ENCODE measurements at regions not wholly inside any gene's neighbourhood (a gene's known extent, or its start where the extent isn't known, plus 50 kb on each side); places are given as distances from the start of the nearest gene placed in this dataset.
A peak's percentile ranks its signal among the peaks of the same experiment; 100 is the strongest.

DNA sequence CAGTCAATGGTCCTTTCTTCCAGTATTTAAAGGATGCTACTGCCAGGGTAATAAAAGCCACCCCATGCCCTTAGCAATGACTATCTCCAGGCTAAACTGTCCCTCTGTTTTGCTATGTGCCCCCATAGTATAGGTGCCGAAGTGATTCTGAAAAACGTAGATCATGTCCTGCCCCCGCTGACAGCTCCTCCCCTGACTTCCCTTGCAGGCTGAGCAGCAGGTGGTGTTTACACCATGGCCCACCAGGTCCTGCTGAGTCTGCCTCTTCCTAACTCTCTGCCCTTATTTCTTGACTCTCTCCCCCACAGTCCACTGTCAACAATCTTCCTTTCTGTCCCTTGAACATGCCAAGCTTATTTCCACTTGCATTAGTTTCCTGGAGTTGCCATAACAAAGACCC lies 352.5 kb upstream of the TSHZ2 start:
- DNase-seq = no peak

- no peak for DNase-seq
Observed at GRCh38 chr20:52619101-52619500, 353.1 kb upstream of the TSHZ2 start.

DNA sequence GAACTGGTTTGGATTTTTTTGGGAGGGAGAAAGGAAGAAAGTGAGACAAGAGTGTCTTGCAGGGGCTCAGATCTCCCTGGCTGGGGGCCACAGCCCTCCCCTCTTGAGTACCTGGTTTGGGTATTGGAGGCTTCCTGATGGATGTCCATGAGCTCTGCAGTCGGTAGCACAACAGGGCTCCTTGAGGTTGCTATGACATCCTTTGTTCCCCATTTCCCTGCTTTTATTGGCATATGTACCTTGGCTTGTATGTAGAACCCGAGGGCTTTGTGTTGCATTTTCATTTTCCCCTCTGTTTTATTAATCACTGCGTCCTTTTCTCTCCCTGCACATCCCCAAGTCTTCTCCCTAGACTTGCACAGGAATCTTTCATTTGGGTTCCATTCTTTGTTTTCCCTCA lies 355.5 kb upstream of the TSHZ2 start:
- no peak for DNase-seq

DNA sequence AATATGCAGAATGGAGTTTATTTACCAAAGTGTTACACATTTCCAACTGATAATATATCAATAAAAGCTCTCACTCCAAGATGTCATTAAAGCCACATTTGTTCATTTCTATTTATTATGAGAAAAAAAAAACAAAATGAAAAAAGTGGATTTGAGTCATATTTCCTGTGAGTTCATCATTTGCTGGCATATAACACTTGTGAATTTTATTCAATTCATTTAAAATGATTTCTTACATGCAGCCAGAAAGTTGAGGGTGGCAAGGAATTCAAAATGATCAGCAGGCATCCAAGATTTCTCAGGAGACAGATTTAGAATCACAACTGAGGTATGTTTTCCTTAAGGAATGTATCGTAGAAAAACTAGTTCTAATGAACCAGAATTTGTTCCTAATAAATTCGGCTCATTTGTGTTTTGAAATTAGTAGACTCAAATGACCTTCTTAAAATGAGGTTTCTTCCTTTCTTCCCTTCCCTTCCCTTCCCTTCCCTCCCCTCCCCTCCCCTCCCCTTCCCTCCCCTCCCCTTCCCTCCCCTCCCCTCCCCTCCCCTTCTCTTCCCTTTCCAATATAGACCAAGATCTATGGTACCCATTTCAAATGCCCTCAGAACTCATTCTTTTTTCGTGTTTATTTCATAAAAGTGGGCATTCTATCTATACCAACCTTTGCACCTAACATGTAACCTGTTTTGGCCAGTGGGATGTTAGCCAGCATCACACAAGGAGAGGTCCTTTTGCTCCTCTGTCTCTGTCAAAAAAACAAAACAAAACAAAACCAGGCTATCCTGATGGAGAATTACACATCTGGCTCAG lies 357.9 kb upstream of the TSHZ2 start:
- DNase-seq = peak; percentile 43

- DNase-seq = peak; percentile 65
Observed at GRCh38 chr20:52612046-52612632, 360.0 kb upstream of the TSHZ2 start.

GRCh38 chr20:52610749-52611148 lies 361.4 kb upstream of the TSHZ2 start:
- DNase-seq = no peak

GRCh38 chr20:52601295-52601971 lies 370.7 kb upstream of the TSHZ2 start:
- peak; percentile 58 for DNase-seq

GRCh38 chr20:52596256-52596655 lies 375.9 kb upstream of the TSHZ2 start:
- DNase-seq = no peak

- no peak for DNase-seq
Observed at GRCh38 chr20:52595518-52595917, 376.6 kb upstream of the TSHZ2 start.

DNA sequence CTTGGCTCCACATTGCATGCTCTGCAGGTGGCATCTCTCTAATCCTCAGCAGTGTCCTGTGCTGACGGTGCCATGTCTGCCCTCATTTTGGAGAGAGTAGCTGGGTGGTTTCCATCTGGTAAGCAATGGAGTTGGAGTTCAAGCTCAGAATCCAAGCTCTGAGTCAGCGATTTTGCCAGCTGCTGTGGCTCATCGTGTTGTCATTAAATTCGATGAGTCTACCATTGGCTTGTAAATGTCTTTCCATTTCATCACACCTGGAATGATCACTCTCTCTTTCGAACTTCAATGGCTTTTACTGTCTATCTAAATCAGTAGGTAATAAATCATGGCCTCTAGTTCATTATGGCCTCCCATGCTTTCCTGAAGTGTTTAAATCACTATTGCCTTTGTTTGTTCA lies 378.5 kb upstream of the TSHZ2 start:
- DNase-seq = peak; percentile 25

GRCh38 chr20:52592567-52592966 lies 379.6 kb upstream of the TSHZ2 start:
- DNase-seq = no peak

DNA sequence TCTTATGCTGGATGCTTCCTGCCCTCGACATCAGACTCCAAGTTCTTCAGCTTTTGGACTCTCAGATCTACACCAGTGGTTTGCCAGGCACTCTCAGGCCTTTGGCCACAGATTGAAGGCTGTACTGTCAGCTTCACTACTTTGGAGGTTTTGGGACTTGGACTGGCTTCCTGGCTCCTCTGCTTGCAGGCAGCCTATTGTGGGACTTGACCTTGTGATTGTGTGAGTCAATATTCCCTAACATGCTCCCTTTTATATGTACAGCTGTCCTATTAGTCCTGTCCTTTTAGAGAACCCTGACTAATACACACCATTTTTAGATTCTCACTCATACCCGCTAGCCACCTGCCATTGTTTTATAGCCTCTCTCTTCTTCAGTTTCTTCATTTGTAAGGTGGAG lies 382.1 kb upstream of the TSHZ2 start:
- DNase-seq = no peak

- DNase-seq = no peak
Observed at GRCh38 chr20:52589251-52589812, 382.8 kb upstream of the TSHZ2 start.

GRCh38 chr20:52586660-52587059 lies 385.5 kb upstream of the TSHZ2 start:
- no peak for DNase-seq

DNA sequence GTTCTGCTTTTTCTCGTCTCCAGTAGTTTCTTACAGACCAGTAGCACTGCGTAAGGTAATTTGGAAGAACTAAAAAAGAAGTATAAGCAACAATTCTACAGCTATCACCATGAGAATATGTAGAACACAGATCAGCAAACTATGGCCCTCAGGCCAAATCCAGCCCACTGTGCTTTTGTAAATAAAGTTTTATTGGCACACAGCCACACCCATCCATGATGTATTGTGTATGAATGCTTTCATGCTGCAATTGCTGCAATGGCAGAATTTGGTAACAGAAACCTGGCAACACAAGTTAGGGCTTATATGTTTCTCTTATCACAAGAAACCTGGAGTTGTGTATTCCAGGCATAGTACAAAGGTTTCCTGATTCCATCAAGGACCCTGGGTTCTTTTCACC lies 386.8 kb upstream of the TSHZ2 start:
- no peak for DNase-seq

- no peak for DNase-seq
Observed at GRCh38 chr20:52578559-52578958, 387.0 kb upstream of the ZFP64 start.

GRCh38 chr20:52577696-52578095 lies 386.1 kb upstream of the ZFP64 start:
- DNase-seq = no peak

- peak; percentile 10 for DNase-seq
Observed at GRCh38 chr20:52572687-52573086, 381.1 kb upstream of the ZFP64 start.

DNA sequence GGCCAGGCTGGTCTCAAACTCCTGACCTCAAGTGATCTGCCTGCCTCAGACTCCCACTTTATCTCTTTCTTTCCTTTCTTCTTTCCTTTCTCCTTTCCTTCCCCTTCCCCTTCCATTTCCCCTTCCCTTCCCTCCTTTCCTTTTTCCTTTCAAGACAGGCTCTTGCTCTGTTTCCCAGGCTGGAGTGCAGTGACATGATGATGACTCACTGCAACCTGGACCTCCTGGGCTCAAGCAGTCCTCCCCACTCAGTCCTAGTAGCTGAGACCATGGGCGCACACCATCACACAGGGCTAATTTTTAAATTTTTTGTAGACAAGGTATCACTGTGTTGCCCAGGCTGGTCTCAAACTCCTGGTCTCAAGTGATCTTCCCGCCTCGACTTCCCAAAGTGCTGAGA lies 377.6 kb upstream of the ZFP64 start:
- DNase-seq = no peak

- no peak for DNase-seq
Observed at GRCh38 chr20:52565614-52566013, 374.0 kb upstream of the ZFP64 start.

- no peak for DNase-seq
Observed at GRCh38 chr20:52564594-52564993, 373.0 kb upstream of the ZFP64 start.

- peak; percentile 93 for DNase-seq
Observed at GRCh38 chr20:52552181-52552872, 360.7 kb upstream of the ZFP64 start.

GRCh38 chr20:52542131-52542530 lies 350.6 kb upstream of the ZFP64 start:
- DNase-seq = no peak

All from fibroblast of upper back skin (primary cell).